Osteocyte (in vitro differentiated cells): ENCODE measurements at regions not wholly inside any gene's neighbourhood (a gene's known extent, or its start where the extent isn't known, plus 50 kb on each side); places are given as distances from the start of the nearest gene placed in this dataset.
"Not testable (repeated sequence)": the region's sequence is repeated elsewhere in the genome, so short reads cannot be mapped to it uniquely, and the experiment has no call there.

Experiments
- DNase-seq: peaks from one replicate; pipeline ENCODE4 v3.0.0; 2021; ENCODE audit warnings: mixed read lengths; ENCODE audit not compliant: unreplicated experiment; ENCODE audit errors: extremely low spot score
- H3K27ac Mint-ChIP-seq: one replicate; pipeline ENCODE4 v1.8.0; 2021; ENCODE audit warnings: mild to moderate bottlenecking, mixed read lengths; ENCODE audit not compliant: unreplicated experiment
- H3K27me3 Mint-ChIP-seq: one replicate; pipeline ENCODE4 v1.8.0; 2021; ENCODE audit warnings: mixed read lengths; ENCODE audit not compliant: unreplicated experiment
- H3K36me3 Mint-ChIP-seq: one replicate; pipeline ENCODE4 v1.8.0; 2021; ENCODE audit warnings: mixed read lengths; ENCODE audit not compliant: unreplicated experiment
- H3K4me1 Mint-ChIP-seq: one replicate; pipeline ENCODE4 v1.8.0; 2021; ENCODE audit warnings: mixed read lengths; ENCODE audit not compliant: unreplicated experiment
- H3K4me3 Mint-ChIP-seq: one replicate; pipeline ENCODE4 v1.8.0; 2021; ENCODE audit warnings: mild to moderate bottlenecking, moderate library complexity, mixed read lengths; ENCODE audit not compliant: unreplicated experiment
- H3K9me3 Mint-ChIP-seq: one replicate; pipeline ENCODE4 v1.8.0; 2021; ENCODE audit warnings: mixed read lengths; ENCODE audit not compliant: unreplicated experiment
- CTCF ChIP-seq: fragments of 200-600 bp; sonication (generic); IDR thresholded peaks from 2 replicates; pipeline ENCODE4 v1.5.0; 2021; ENCODE audit warnings: antibody characterized with exemption, mild to moderate bottlenecking, moderate library complexity

- TF ChIP-seq CTCF = no peak
- no peak for DNase-seq
- H3K27ac Mint-ChIP-seq = no peak overlapping the region
- no peaks in the 10 kb centered on the region for H3K36me3 Mint-ChIP-seq
- H3K9me3 Mint-ChIP-seq = peaks cover 7% of the 10 kb centered on the region
- no peaks in the 10 kb centered on the region for H3K27me3 Mint-ChIP-seq
- H3K4me1 Mint-ChIP-seq = peaks cover 2% of the 10 kb centered on the region
- no peak overlapping the region for H3K4me3 Mint-ChIP-seq
Measured at GRCh38 chr5:106047341-106047740, 1623.4 kb downstream of the EFNA5 start.

GRCh38 chr5:106032069-106032468 lies 1638.7 kb downstream of the EFNA5 start:
- H3K4me3 Mint-ChIP-seq, H3K27ac Mint-ChIP-seq, DNase-seq, H3K9me3 Mint-ChIP-seq, H3K4me1 Mint-ChIP-seq, H3K36me3 Mint-ChIP-seq, H3K27me3 Mint-ChIP-seq: not testable (repeated sequence)

- no peak for DNase-seq
- Mint-ChIP-seq H3K36me3 (no peaks in the 10 kb centered on the region), H3K9me3 (peaks cover 9% of the 10 kb centered on the region), H3K4me1 (no peaks in the 10 kb centered on the region), H3K27me3 (no peaks in the 10 kb centered on the region), H3K4me3 (no peak overlapping the region), H3K27ac (no peak overlapping the region)
- no peak for TF ChIP-seq CTCF
Measured at GRCh38 chr5:106028314-106028713, 1642.4 kb downstream of the EFNA5 start.

- Mint-ChIP-seq H3K27me3 (no peaks in the 10 kb centered on the region), H3K4me3 (no peak overlapping the region), H3K9me3 (no peaks in the 10 kb centered on the region), H3K4me1 (peaks cover 18% of the 10 kb centered on the region), H3K27ac (no peak overlapping the region), H3K36me3 (no peaks in the 10 kb centered on the region)
- TF ChIP-seq CTCF = no peak
- DNase-seq = no peak
Measured at GRCh38 chr5:106020894-106021293, 1649.8 kb downstream of the EFNA5 start.

- no peak overlapping the region for H3K4me3 Mint-ChIP-seq
- peak overlapping the region; percentile 5 for H3K27ac Mint-ChIP-seq
- DNase-seq = no peak
- no peaks in the 10 kb centered on the region for H3K9me3 Mint-ChIP-seq
- H3K27me3 Mint-ChIP-seq = no peaks in the 10 kb centered on the region
- no peaks in the 10 kb centered on the region for H3K36me3 Mint-ChIP-seq
- no peak for TF ChIP-seq CTCF
- peaks cover 18% of the 10 kb centered on the region for H3K4me1 Mint-ChIP-seq
Measured at GRCh38 chr5:106019261-106019660, 1651.5 kb downstream of the EFNA5 start.

GRCh38 chr5:106017243-106017857 lies 1653.4 kb downstream of the EFNA5 start:
- Mint-ChIP-seq H3K9me3 (no peaks in the 10 kb centered on the region), H3K36me3 (no peaks in the 10 kb centered on the region), H3K4me3 (no peak overlapping the region), H3K27me3 (no peaks in the 10 kb centered on the region), H3K27ac (peak overlapping the region; percentile 24), H3K4me1 (peaks cover 18% of the 10 kb centered on the region)
- DNase-seq = no peak
- TF ChIP-seq CTCF = no peak
